ENCODE measurements at regions not wholly inside any gene's neighbourhood (a gene's known extent, or its start where the extent isn't known, plus 50 kb on each side); places are given as distances from the start of the nearest gene placed in this dataset.
"Not testable (repeated sequence)": the region's sequence is repeated elsewhere in the genome, so short reads cannot be mapped to it uniquely, and the experiment has no call there.

DNA sequence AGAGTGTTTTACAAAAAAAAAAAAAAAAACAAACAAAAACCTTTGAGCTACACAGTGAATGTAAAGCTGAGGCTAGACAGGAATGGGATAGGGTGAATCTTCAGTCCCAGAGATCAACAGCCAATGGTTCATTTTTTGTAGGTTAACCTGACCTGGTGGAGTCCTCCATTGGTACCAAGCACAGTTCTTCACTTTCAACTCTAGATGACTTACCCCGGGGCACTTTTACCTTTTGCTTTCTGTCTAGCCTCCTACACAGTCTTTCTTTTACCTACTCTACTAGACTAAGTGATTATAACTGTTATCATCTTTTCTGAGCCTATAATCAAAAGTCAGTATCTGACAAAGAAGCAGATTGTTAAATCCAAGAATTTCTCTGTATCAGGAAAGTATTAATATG, 50.9 kb downstream of the ANXA2R start:
- no peak for DNase-seq

DNA sequence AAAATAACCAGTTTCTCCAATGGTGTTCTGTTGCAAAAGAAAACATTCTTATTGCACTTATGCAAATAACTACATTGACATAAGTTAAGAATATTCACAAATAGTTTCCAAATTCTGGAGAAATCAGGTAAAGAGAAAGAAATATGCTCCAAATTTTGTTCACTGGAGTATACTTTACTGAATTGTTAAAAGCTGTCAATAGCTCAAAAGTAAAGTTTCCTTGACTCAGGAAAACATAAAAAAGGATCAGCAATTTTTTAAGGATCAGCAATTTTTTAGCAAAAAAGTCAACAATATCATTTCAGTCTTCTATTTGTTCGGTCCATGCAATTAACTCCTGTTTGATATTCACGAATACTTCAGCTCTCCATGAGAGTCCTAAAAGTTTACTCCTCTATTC, 51.6 kb downstream of the ANXA2R start:
- peak; percentile 36 for DNase-seq

DNA sequence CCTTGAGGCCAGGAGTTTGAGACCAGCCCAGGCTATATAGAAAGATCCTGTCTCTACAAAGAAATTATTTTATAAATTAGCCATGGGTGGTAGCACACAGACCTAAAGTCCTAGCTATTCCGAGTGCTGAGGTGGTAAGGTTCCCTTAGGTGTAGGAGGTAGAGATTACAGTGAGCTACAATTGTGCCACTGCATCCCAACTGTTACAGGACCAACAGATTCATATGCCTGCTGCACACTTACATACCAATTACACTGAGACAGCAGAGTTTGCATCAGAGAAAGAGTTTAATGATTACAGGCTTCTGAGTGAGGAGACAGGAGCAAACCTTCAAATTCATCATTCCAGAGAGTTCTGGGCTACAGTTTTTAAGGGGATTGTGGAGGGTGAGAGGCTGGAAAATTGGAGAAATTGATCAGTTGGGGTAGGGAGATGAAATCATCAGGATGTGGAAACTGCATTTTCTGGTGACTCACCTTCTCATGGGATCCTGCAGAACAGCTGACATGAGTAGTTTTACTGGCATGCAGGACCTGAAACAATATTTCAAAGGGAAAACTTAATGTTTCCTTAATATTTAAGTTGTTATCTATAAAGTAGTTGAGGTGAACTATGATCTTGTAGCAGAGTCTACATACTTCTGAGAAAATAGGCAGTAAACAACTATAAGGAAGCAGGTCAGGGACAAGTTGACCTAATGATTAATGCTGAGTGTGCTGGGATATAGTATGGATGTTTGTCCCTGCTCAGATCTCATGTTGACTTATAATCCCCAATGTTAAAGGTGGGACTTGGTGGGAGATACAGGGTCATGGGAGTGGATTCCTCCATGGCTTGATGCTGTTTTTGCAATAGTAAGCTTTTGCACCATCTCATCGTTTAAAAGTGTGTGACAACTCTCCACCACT, 54.7 kb downstream of the ANXA2R start:
- no peak for DNase-seq

DNA sequence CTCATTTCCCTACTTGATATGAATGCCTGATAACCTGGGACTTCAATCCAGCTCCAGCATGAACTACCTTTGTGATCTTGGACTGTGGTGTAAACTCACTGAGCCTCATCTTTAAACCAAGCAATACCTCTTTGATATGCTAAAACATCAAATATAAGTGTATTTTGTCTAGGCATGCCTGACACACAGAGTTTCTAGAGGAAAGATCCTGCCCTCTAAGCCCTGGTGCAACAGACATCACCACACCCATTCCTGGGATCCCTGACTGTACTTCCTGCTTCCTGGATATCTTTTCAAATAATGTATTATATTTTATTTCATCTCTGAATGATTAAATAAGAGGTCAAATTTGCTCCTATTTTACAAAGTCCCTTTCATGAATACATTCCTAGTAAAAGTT, 55.8 kb downstream of the ANXA2R start:
- no peak for DNase-seq

DNA sequence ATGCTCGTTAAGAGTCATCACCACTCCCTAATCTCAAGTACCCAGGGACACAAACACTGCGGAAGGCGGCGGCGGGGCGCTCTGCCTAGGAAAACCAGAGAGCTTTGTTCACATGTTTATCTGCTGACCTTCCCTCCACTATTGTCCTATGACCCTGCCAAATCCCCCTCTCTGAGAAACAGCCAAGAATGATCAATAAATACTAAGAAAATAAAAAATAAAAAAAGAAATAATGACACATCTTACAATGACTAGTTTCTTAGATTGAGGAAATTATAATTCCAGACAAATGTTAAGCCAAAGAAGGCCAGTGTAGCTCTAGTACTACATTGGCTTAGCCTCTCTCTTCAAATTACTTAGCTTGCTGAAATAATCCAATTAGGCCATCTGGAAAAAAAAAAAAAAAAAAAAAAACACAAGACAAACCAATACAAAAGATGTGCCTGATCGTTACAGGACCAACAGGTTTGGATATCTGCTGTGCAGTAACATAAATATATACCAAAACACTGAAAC, 58.0 kb downstream of the ANXA2R start:
- DNase-seq, result peak; percentile 90

DNA sequence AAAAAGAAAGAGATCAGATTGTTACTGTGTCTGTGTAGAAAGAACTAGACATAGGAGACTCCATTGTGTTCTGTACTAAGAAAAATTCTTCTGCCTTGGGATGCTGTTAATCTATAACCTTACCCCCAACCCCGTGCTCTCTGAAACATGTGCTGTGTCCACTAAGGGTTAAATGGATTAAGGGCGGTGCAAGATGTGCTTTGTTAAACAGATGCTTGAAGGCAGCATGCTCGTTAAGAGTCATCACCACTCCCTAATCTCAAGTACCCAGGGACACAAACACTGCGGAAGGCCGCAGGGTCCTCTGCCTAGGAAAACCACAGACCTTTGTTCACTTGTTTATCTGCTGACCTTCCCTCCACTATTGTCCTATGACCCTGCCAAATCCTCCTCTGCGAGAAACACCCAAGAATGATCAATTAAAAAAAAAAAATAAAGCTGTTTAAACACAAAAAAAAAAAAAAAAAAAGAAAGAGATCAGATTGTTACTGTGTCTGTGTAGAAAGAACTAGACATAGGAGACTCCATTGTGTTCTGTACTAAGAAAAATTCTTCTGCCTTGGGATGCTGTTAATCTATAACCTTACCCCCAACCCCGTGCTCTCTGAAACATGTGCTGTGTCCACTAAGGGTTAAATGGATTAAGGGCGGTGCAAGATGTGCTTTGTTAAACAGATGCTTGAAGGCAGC, 58.6 kb downstream of the ANXA2R start:
- DNase-seq, result not testable (repeated sequence)

DNA sequence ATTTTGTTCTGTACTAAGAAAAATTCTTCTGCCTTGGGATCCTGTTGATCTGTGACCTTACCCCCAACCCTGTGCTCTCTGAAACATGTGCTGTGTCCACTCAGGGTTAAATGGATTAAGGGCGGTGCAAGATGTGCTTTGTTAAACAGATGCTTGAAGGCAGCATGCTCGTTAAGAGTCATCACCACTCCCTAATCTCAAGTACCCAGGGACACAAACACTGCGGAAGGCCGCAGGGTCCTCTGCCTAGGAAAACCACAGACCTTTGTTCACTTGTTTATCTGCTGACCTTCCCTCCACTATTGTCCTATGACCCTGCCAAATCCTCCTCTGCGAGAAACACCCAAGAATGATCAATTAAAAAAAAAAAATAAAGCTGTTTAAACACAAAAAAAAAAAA, 59.1 kb downstream of the ANXA2R start:
- not testable (repeated sequence) for DNase-seq

DNA sequence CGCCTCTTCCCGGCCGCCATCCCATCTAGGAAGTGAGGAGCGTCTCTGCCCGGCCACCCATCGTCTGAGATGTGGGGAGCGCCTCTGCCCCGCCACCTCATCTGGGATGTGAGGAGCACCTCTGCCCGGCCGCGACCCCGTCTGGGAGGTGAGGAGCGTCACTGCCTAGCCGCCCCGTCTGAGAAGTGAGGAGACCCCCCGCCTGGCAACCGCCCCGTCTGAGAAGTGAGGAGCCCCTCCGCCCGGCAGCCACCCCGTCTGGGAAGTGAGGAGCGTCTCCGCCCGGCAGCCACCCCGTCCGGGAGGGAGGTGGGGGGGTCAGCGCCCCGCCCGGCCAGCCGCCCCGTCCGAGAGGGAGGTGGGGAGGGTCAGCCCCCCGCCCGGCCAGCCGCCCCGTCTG, 59.7 kb downstream of the ANXA2R start:
- not testable (repeated sequence) for DNase-seq

DNA sequence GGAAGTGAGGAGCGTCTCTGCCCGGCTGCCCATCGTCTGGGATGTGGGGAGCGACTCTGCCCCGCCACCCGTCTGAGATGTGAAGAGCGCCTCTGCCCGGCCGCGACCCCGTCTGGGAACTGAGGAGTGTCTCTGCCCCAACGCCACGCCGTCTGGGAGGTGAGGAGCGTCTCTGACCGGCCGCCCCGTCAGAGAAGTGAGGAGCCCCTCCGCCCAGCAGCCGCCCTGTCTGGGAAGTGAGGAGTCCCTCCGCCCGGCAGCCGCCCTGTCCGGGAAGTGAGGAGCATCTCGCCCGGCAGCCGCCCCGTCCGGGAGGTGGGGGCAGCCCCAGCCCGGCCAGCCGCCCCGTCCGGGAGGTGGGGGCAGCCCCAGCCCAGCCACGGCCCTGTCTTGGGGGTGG, 60.9 kb downstream of the ANXA2R start:
- DNase-seq, result not testable (repeated sequence)

DNA sequence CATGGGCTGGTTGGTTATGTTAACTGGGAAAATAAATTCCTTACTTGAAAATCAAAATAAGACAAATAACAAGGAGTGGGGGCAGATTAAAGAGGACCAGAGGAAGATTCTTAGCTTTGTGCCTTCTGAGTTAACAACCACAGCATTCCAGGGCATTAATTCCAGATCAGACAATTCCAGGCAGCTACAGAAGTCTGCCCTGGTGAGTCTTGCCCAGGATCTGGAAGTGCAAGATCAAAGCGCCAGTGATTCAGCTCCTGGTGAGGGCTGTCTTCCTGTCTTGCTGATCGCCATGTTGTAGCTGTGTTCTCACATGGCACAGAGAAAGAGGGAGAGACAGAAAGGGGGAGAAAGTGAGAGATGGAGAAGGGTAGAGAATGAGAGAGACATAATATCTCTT, 65.6 kb downstream of the ANXA2R start:
- no peak for DNase-seq

DNA sequence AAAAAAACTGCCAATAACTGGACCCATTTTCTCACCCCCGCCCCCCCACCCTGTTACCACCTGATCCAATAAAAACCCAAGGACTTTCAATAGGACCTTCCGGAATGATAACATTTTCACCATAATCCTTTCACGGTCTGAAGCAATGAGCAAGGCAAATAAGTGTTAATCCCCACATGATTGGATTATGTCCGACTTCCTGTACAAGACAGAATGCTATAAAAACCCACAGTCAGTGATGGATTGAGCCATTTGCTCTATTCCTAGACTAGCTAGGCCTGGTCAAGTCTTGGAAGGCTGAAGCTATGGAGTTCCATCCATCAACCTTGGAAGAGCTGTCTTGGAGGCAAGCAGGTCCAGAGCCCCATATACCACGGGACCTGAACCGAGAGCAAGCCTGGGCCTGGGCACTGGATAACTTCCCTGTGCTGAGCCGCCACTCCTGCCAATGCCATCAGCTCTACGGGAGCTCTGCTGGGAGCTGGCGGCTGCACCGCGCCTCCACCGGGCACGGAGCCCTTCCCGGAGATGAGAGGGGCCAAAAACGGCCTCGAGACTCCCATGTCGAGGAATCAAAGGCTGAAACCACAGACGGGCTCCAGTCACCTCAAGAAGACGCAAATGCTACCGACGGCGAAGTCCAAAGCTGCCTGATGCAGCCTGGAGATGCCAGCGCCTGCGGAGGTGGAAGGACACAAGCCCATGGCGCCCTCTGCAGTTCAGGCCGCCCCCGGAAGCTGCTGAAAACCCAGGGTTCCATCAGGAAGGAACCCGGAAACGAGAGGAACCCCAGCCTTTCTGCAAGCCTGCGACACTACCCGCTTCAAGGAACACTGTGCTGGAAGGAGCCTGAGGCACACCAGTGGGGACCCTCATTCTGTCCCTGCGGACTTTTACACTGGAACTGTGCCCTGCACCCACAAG, 69.2 kb downstream of the ANXA2R start:
- DNase-seq, result no peak

DNA sequence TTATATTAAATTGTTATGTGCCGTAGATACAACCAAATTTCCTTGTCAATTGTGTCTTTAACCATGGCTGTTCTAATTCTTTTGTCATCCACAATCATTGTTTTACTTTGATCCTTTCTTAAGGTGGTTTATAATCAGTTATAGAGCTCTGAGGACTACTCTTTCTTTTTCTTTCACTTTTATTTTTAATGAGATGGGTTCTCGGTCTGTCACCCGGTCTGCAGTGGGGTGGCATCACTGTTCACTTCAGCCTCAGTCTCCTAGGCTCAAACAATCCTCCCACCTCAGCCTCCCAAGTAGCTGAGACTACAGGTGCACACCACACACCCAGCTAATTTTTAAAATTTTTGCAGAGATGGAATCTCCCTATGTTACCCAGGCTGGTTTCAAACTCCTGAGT, 74.2 kb downstream of the ANXA2R start:
- no peak for DNase-seq

DNA sequence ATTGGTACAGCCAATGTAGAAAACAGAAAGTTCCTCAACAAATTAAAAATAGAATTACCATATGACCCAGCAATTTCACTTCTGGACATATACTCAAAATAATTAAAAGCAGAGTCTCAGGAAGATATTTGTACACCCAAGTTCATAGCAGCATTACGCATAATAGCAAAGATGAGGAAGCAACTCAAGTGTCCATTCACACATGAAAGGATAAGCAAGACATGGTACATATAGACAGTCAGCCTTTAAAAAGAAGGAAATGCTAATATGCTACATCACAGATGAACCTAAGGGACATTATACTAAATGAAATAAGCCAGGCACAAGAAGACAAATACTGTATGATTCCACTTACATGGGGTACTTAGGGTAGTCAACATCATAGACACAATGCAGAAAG, 76.7 kb downstream of the ANXA2R start:
- no peak for DNase-seq

DNA sequence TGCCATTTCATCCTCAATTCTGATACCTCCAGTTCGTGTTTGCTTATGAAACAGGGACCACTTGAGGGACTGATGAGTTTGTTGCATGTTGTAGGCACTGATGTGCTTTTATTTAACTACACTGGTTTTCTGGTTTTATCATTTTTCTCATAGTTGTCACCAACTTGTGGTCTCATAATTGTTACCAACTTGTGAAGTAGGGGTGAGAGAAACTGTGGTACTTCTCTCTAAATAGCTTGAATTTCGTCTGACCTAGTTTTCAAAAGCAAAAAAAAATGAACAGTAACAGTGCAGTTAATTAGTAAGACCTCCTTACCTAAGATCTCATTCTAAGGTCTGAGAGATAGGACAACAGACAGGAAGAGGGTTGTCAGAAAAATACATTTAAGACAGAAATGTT, 78.0 kb downstream of the ANXA2R start:
- DNase-seq, result no peak

DNA sequence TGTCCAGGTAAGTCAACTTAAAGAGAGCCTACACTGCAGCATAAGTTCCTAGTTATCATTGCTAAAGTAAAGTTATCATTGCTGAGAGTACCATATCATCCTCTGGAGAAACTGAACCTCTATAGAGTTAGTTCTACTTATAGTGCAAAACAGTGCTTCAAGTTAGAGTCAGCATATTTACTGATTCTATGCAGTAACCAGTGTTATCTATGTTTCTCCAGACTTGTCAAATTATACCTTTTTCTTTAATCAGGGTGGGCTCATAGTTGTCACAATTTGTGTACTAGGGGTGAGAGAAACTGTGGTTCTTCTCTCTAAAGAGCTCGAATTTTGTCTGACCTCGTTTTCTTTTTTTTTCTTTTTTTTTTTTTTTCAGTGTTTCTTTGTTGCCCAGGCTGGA, 79.6 kb downstream of the ANXA2R start:
- DNase-seq, result peak; percentile 46

DNA sequence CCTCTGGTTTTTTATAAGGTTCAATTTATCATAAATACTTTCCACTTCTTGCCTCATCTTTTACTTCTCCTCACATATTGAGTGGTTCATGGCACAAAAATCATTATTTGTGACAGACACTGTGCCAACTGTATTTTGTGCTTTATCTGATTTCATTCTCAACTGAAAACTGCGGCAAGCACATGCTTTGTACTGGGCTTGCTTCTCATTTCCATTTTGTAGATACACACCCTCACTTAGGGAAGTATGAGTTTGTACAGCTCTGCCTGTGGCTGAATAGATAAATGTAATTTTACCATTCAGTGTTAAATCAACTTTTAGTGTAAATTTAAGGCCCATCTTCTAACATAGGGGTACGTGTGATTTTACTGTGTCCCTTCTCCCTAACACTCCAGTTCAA, 83.6 kb downstream of the ANXA2R start:
- peak; percentile 80 for DNase-seq

DNA sequence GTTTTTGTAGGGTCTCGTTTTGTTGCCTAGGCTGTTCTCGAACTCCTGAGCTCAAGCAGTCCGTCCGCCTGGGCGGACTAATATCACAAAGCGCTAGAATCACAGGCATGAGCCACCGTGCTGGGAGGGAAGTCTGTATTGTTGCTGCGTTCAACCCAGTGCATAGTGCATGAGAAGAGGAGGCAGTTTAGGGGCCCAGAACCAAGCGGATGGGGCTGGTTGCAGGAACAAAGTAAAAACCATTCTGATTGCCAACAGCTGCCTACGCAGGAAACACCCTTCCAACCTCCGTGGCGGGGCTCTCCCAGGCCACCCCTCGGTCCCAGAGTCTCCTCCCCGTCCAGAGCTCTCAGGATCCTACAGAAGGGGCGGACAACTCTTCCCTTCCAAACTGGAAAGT, 87.1 kb downstream of the ANXA2R start:
- no peak for DNase-seq

DNA sequence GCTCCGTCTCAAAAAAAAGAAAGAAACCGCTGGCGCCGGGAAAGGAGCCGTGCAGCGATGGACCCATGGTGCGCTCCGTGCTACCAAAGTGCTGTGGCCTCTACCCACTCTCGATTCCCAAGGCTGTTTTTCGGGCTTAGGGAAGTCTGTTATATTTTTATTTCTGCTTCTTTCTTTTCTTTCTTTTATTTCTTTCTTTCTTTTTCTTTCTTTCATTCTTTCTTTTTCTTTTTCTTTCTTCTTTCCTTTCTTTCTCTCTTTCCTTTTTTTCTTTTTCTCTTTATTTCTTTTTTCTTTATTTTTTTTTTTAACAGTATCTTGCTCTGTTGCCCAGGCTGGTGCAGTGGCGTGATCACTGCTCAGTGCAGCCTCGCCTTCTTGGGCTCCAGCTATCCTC, 87.5 kb downstream of the ANXA2R start:
- peak; percentile 41 for DNase-seq

DNA sequence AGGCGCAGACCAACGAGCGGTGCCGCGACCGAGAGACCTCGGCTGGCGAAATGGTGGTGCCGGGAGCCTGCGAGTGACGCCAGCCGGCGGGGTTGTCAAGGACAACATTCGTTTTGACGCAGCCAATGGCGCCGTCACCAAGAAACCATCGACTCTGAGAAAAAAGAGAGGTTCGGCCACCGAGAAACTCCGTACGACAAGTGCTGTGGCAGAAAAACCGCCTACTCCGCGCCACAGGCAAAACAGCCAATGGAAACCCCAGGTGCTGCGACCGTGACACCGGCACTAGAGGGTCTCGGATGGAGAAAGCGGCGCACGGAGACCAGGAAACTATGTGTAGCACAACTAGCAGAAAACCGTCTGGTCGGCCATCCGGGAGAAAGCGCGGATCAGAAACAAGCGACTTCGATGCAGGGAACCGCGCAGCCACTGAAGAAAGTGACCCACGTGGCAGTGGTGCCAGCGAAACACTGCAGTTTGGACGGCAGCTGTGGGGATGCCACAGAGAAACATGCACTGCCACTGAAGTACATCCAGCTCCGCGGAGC, 88.8 kb downstream of the ANXA2R start:
- DNase-seq, result peak; percentile 81

DNA sequence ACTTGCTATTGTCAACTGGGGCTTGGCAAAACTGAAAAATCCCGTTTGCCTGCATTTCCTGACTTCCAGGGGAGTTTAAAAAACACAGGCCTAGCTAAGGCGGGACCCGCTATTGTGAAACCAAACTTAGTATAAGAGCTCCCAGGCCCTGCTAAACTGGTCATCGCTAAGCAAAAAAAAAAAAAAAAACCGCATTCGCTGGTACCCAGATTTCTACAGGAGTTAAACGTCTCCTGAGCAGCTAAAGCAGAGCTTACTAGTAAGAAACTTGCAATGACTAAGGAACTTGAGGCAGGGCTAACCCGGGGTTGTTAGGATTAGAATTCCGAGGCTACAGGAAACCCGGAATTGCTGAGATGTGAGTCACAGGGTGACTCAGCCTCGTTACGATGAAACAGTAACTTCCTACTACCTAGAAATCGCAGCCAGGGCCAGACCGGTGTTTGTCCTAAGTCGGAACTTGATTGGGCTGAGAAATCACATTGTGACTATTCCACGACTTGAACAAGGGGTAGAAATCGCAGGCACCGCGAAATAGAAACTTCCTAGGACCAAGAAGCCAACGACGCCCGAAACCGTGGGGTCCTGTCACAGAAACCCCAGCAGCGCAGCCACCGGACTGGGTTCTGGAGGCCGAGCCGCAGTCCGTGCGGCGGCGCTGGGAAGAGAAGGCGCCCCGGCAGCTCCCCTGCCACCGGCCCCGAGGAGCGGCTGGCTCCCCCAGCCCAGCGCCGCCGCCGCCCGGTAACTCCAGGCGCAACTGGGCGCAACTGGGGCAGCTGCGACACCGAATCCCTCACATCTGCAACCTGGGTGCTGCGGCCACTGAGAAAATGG, 89.4 kb downstream of the ANXA2R start:
- peak; percentile 92 for DNase-seq

DNA sequence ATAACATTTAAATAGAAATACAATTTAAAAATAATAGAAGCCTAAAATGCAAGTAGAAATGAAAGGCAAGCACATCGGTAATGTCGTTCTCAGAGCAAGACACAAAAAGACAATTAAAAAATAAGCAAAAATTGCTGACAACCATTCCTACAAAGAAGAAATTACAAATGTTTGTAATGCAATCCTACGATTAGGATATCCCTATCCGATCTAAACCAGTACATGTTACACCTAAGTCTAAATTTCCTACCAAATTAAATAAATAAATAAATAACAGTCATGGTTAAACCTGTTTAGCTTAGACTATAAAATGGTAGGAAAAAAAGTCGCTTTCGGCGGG, 90.0 kb downstream of the ANXA2R start:
- no peak for DNase-seq
